ENCODE measurements at regions not wholly inside any gene's neighbourhood (a gene's known extent, or its start where the extent isn't known, plus 50 kb on each side); places are given as distances from the start of the nearest gene placed in this dataset.
"Not testable (repeated sequence)": the region's sequence is repeated elsewhere in the genome, so short reads cannot be mapped to it uniquely, and the experiment has no call there.

DNA sequence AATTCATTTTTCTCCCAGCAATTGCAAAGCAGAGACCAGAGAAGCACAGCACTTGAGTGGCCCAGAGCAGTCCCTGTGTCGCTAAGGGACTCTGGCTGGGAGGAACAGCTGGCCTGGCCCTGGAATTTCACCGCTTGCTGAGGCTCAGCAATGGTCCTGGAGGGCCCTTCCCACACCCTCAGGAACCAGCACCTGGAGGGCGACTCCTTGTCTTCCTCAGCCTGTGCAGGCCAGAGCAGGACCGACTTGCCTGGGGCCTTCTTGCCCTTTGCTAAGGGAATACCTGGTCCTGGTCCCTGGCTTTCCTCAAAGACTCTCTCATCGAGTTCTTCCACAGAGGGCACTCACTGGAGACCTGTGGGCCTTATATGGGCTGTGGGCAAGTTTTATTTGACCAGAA is 294.6 kb downstream of the RPLP1 start:
- no peak for DNase-seq

DNA sequence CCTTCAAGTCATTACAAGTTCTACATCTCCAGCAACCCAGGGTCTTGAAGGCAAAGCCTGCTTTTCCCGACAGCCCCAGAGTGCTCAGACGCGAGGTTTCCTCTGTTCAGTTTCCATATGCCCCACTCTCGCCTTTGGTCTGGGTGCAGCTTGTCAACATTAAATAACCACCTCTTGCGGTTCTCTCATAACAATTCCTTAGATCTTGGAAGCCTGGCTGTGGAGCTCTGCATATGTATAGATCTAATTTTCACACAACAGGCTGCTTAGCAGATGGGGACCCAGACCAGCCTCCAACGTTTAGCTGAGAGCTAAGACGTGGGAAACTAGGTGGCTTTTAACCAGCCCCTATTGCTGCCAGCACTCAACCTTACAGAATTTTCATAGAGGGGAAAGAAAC is 295.5 kb downstream of the RPLP1 start:
- DNase-seq: no peak

- no peak for DNase-seq
Observed at GRCh38 chr15:69748576-69749185, 296.1 kb downstream of the RPLP1 start.

- DNase-seq: no peak
Observed at GRCh38 chr15:69749274-69749673, 296.7 kb downstream of the RPLP1 start.

DNA sequence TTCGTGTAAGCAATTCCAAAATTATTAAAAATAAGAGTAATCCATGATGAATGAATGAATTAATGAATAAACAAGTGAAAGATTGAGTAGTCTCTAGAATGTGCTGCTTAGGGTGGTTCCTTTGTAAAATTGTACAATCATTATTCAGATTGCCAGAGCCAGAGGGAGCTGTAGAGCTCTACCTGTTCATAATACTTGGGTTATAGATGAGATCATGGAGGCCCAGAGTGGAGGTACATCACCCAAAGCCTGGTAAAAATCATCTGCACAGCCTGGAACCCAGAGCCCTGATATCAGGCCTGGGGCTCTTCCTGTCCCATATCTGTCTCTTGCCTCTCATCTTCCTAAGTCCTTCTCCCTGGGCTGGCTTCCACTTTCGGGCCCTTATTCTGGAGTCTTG is 297.2 kb downstream of the RPLP1 start:
- no peak for DNase-seq

DNA sequence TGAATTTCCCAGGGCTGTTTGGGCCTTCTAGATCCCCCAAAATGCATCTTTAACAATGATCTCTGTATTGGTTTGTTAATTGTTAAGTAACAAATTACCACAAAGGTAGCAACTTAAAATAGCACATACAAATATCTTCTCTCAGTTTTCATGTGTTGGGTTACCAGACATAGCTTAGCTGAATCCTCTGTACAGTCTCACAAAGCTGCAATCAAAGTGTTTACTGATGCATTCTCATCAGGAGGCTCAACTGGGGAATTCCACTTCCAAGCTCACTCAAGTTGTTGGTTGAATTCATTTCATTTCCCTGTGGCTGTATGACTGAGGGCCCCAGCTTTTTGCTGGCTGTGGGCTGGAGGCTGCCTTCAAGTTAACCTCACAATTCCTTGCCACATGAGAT is 297.6 kb downstream of the RPLP1 start:
- no peak for DNase-seq

- no peak for DNase-seq
Observed at GRCh38 chr15:69751147-69751546, 298.5 kb downstream of the RPLP1 start.

DNA sequence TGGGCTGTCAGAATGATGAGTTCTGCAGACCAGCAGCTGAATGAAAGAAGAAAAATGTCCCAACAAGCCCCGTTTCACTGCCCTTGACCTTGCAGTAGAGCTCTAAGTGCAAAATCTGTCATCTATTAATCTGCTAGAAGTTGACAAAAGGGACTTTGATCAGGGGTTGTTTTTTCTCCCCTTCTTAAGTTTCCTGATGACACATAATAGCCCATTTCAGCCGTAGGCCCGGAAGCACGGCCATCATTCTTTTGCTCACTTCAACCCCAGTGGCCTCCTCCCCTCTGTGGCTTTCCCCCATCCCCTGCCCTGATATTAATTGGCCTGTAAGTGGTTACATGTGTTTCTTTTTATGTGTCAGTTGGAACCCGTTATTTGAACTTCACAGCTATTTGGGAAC is 298.9 kb downstream of the RPLP1 start:
- no peak for DNase-seq

GRCh38 chr15:69753867-69754266 is 301.2 kb downstream of the RPLP1 start:
- no peak for DNase-seq

DNA sequence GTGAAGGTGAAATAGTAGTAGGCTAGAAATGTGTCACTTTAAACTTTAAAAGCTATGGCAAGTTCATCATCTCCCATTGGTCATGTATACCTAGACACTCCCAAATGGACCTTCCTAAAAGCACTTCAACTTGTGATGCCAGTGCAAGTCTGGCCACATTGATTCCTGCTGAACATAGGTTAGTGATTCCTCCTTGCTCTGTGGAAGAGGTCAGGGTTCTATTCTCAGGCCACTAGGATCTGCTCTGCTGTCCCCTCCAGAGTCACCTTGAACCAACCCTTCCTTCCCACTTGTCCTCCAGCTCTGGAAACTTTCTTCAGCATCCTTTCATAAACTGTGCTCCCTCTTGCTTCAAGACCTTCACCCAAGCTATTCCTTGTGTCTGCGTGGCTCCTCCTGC is 301.7 kb downstream of the RPLP1 start:
- DNase-seq: no peak

GRCh38 chr15:69755551-69756310 is 303.1 kb downstream of the RPLP1 start:
- no peak for DNase-seq

DNA sequence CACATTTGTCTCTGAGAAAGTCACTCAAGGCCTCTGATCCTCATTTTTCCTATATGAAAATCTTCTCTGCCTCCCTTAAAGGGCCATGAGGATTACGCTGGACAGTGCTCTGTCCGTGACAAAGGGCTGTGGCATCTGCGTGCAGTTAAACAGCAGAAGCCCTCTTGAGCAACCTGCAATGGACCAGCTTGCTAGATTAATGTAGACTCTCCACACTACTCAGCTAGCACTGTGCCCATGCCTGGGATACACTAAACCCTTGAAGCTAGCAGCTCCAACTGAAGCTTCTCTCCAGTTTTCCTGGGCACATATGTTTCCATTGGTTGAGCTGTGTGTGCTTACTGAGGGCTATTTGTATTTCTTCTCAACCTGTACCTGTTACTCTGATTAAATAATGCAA is 303.8 kb downstream of the RPLP1 start:
- DNase-seq: no peak

DNA sequence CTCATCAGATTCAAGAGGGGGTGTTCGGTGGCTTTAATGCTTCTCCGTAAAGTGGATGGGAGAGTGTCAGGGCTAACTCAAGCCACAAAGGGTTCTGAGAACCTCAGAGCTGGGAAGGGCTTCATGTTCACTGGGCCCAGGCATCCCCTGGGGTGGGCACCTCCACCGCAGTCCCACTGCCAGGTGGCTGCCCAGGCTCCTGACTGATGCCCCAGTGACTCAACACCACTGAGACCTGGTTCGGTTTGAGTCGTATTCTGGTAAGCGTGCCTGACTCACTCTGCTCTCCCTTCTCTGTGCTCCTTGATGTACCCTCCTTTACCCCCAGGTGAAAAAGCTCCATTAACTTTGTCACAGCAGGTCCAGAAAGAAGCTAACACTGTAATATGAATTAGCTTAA is 304.6 kb downstream of the RPLP1 start:
- no peak for DNase-seq

- DNase-seq: no peak
Observed at GRCh38 chr15:69758291-69758771, 305.7 kb downstream of the RPLP1 start.

DNA sequence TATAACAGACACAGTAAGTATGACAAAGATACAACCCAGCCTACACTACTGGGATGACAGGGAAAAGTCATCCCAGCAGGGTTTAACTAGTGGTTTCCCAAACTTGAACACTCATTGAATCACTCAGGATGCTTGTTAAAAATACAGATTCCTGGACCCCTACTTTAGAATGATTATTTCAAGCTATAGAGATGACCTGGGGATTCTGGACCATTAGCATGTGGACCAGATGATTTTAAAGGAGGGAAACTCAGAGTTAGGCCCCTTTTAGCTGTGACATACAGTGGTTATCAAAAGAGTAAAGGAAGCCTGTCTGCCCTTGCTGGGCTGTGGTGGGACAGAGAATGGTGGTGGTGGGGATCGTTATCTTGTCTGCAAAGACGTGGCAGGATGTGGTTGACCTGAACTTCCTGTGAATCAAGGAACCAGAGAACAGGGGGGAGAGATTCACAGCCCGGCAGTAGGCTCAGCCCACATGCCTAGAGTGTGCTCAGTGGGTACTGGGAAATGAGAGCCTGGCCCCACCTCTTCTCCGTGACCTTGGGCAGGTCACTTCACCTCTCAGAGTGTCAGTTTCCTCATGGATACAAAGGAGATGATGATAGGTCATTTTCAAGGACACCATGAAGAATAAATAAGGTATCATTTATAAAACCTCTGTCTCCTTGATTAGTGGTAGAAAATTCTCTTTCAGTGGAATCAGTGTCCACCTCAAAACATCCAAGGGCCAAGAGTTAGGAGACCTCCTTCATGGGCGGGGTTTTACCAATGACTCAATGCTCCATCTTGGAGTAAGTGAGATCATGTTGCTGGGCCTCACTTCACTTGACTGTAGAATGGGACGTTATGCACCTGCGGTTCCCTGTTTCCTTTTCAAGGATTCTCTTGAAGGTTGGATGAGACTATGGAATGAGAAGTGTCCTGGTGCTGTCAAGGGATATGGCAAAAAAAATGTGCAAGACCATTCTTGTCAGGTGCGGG is 306.5 kb downstream of the RPLP1 start:
- no peak for DNase-seq

DNA sequence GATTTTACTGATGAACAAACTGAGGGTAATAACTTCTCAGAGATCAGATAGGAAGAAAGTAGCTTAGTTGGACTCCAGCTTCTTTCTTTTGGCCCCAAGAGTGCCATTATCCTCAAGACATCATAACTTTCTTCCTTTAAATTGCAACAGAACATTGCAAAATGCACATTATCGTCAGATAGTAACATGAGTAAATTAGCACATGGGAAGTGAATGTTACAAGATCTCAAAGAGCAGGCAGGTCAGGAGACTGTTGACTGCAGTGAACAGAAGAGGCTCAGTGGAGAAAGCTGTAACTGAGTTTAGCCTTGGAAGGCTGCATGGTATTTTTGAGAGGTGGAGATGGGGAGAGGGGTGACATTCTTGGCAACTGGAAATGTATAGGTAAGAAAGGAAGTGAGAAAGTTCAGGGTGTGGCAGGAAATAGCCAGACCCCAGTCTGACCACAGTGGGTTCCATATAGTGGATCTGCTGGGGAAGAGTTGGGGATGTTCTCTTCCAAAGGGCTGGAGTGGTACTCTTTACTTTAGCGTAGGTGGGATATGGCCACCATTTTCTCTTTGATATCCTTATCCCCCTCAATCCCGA is 307.7 kb downstream of the RPLP1 start:
- no peak for DNase-seq

GRCh38 chr15:69760890-69761568 is 308.4 kb downstream of the RPLP1 start:
- DNase-seq: no peak

- no peak for DNase-seq
Observed at GRCh38 chr15:69762373-69763148, 309.9 kb downstream of the RPLP1 start.

- DNase-seq: no peak
Observed at GRCh38 chr15:69763831-69764230, 311.2 kb downstream of the RPLP1 start.

GRCh38 chr15:69766156-69766555 is 313.5 kb downstream of the RPLP1 start:
- DNase-seq: no peak

GRCh38 chr15:69767191-69767590 is 314.6 kb downstream of the RPLP1 start:
- no peak for DNase-seq

GRCh38 chr15:69769336-69769735 is 316.7 kb downstream of the RPLP1 start:
- DNase-seq: not testable (repeated sequence)

All from NCI-H1436 treated with DMSO at 0.1 percent for 48 hours (cell line).